K562 (cell line): ENCODE measurements at regions not wholly inside any gene's neighbourhood (a gene's known extent, or its start where the extent isn't known, plus 50 kb on each side); places are given as distances from the start of the nearest gene placed in this dataset.

Experiments
- ATAC-seq: fragments of 200-7000 bp; cut with Tn5 transposase; 3 replicates; pipeline ENCODE4 v1.9.1; 2020; ENCODE audit warnings: moderate library complexity
- BruUV-seq: library from RNA; stranded (reverse); fragments of 400-500 nt; replicated peaks from 2 replicates; lab custom pipeline; 2021; lab: Mats Ljungman, UMichigan
- CTCF ChIA-PET: fragments of 300-600 bp; formaldehyde crosslinking; extraction: SDS; loops from one replicate; lab custom pipeline; 2021; ENCODE audit warnings: low intra/inter-chr PET ratio; lab: Yijun Ruan, JAX
- POLR2A ChIA-PET: fragments of 300-600, 350-650 bp; sonication (Branson Sonifier 250); formaldehyde crosslinking; extraction: SDS; loops from one replicate; lab custom pipeline; 2021; ENCODE audit warnings: antibody characterized with exemption, inconsistent platforms; lab: Yijun Ruan, JAX
- DNase-seq, 4 experiments: peaks; one replicate each; pipeline versions ENCODE4 v3.0.0 to v3.0.0-alpha.2; 2011 to 2018; ENCODE audit warnings: low spot score in 3 of 4, mixed read lengths in 3 of 4; ENCODE audit errors: extremely low read depth in 1 of 4
- FAIRE-seq: peaks from 2 replicates; lab custom pipeline; 2011; peaks lifted over from hg19 to GRCh38; lab: Jason Lieb, UNC
- H2AFZ ChIP-seq: 2 replicates; pipeline ENCODE4 v1.6.0; 2011; ENCODE audit warnings: low read depth, low read length, control low read depth, inconsistent platforms
- H3K27ac ChIP-seq: fragments of 200-600 bp; 3 replicates; pipeline ENCODE4 v1.8.0; 2011; ENCODE audit warnings: low read depth, mild to moderate bottlenecking, control low read depth, inconsistent platforms, low read length, moderate library complexity, mixed read lengths; ENCODE audit errors: extremely low read depth
- H3K27me3 ChIP-seq, 2 experiments: fragments of 300-600 bp in 1 of 2; 2 replicates in 1 of 2; 3 replicates in 1 of 2; pipeline versions ENCODE4 v1.6.0 to v1.8.0; 2011; ENCODE audit warnings: inconsistent platforms in 2 of 2, low read length in 2 of 2, mild to moderate bottlenecking in 1 of 2, mixed read lengths in 1 of 2, moderate library complexity in 1 of 2; ENCODE audit not compliant: control insufficient read depth in 2 of 2, insufficient read depth in 2 of 2
- H3K36me3 ChIP-seq: fragments of 300-600 bp; 3 replicates; pipeline ENCODE4 v1.8.0; 2011; ENCODE audit warnings: mild to moderate bottlenecking, low read length, inconsistent platforms; ENCODE audit not compliant: control insufficient read depth, insufficient read depth
- H3K4me1 ChIP-seq, 2 experiments: fragments of 200-600 bp in 1 of 2; replicated peaks in 1 of 2; 2 replicates in 1 of 2; 3 replicates in 1 of 2; pipeline versions ENCODE4 v1.5.1 to v1.8.0; 2011; ENCODE audit warnings: inconsistent platforms in 2 of 2, low read length in 2 of 2, mild to moderate bottlenecking in 1 of 2, mixed read lengths in 1 of 2, moderate library complexity in 1 of 2; ENCODE audit not compliant: control insufficient read depth in 2 of 2, insufficient read depth in 2 of 2
- H3K4me2 ChIP-seq: 2 replicates; pipeline ENCODE4 v1.6.1; 2011; ENCODE audit warnings: low read length, control low read depth, inconsistent platforms, mixed read lengths; ENCODE audit not compliant: insufficient read depth
- H3K4me3 ChIP-seq: fragments of 200-600 bp; sonication (generic), shearing (Covaris generic); 2 replicates; pipeline ENCODE4 v1.5.1; 2016; ENCODE audit warnings: control low read depth, inconsistent platforms
- H3K79me2 ChIP-seq: fragments of 200-600 bp; 3 replicates; pipeline ENCODE4 v1.8.0; 2011; ENCODE audit warnings: low read length, inconsistent platforms; ENCODE audit not compliant: control insufficient read depth, insufficient read depth
- H3K9ac ChIP-seq, 2 experiments: 2 replicates each; pipeline versions ENCODE4 v1.6.0 to v1.6.1; 2011; ENCODE audit warnings: low read depth in 2 of 2, low read length in 2 of 2, control low read depth in 1 of 2, inconsistent platforms in 1 of 2, mild to moderate bottlenecking in 1 of 2, mixed read lengths in 1 of 2; ENCODE audit not compliant: insufficient read depth in 1 of 2
- H3K9me1 ChIP-seq: one replicate; pipeline ENCODE4 v1.6.0; 2011; ENCODE audit warnings: inconsistent platforms, mild to moderate bottlenecking, low read length, moderate library complexity; ENCODE audit not compliant: control insufficient read depth, insufficient read depth
- H3K9me3 ChIP-seq: replicated peaks from 2 replicates; pipeline ENCODE4 v1.5.1; 2011; ENCODE audit warnings: low read depth, low read length, inconsistent platforms; ENCODE audit not compliant: control insufficient read depth, insufficient read depth
- H4K20me1 ChIP-seq: replicated peaks from 2 replicates; pipeline ENCODE4 v1.6.1; 2011; ENCODE audit warnings: low read length, inconsistent platforms, mixed read lengths; ENCODE audit not compliant: control insufficient read depth, insufficient read depth
- BRD9 ChIP-seq: fragments of 450-650 bp; IDR thresholded peaks from 2 replicates; pipeline ENCODE4 v1.6.1; 2018; ENCODE audit warnings: low read depth; ENCODE audit not compliant: partially characterized antibody
- CREB5 ChIP-seq: fragments of 250-450 bp; sonication (Bioruptor Pico); IDR thresholded peaks from 2 replicates; pipeline ENCODE4 v1.5.0; 2020; ENCODE audit warnings: mild to moderate bottlenecking
- DMBX1 ChIP-seq: fragments of 250-450 bp; sonication (Bioruptor Pico); IDR thresholded peaks from 2 replicates; pipeline ENCODE4 v1.8.0; 2022; ENCODE audit warnings: inconsistent platforms, mild to moderate bottlenecking, moderate library complexity, borderline replicate concordance
- HCFC1 ChIP-seq: IDR thresholded peaks from 2 replicates; pipeline ENCODE4 v1.6.1; 2012; ENCODE audit warnings: low read depth, low read length, improper control_type of control experiment
- IRF2 ChIP-seq: sonication (generic); formaldehyde crosslinking; IDR thresholded peaks from 2 replicates; pipeline ENCODE4 v1.8.1; 2022; ENCODE audit warnings: mild to moderate bottlenecking, missing genetic modification reagents
- JUN ChIP-seq, 2 experiments: sonication (generic) in 1 of 2; formaldehyde crosslinking in 1 of 2; IDR thresholded peaks; 2 replicates each; pipeline versions ENCODE4 v1.6.1 to v1.8.0; 2012 to 2022; ENCODE audit warnings: borderline replicate concordance in 2 of 2, mild to moderate bottlenecking in 2 of 2, improper control_type of control experiment in 1 of 2, low read depth in 1 of 2, low read length in 1 of 2, missing genetic modification reagents in 1 of 2
- KLF10 ChIP-seq: fragments of 250-450 bp; sonication (Bioruptor Pico); IDR thresholded peaks from 2 replicates; pipeline ENCODE4 v1.6.1; 2021; ENCODE audit warnings: matching md5 sums
- MCM5 ChIP-seq: fragments of 450-650 bp; IDR thresholded peaks from 2 replicates; pipeline ENCODE4 v1.6.1; 2016; ENCODE audit warnings: low read depth
- NCOR1 ChIP-seq: fragments of 450-650 bp; IDR thresholded peaks from 2 replicates; pipeline ENCODE4 v1.6.1; 2016; ENCODE audit warnings: mild to moderate bottlenecking, moderate library complexity
- NFIX ChIP-seq: fragments of 250-450 bp; sonication (Bioruptor Pico); IDR thresholded peaks from 2 replicates; pipeline ENCODE4 v1.4.0; 2020; ENCODE audit warnings: low read depth, mild to moderate bottlenecking, moderate library complexity
- PURB ChIP-seq: sonication (generic); formaldehyde crosslinking; IDR thresholded peaks from 2 replicates; pipeline ENCODE4 v1.9.0; 2021; ENCODE audit warnings: low read depth, mild to moderate bottlenecking, missing genetic modification reagents
- ZBTB7A ChIP-seq: IDR thresholded peaks from 2 replicates; pipeline ENCODE4 v1.6.1; 2011; ENCODE audit warnings: low read depth, mild to moderate bottlenecking, low read length, moderate library complexity, borderline replicate concordance; ENCODE audit not compliant: control insufficient read depth
- ZNF830 ChIP-seq: fragments of 250-450 bp; sonication (Bioruptor Pico); IDR thresholded peaks from 2 replicates; pipeline ENCODE4 v1.5.0; 2021; ENCODE audit warnings: mild to moderate bottlenecking
- WGBS: fragments of 100-300 bp; shearing (Covaris generic); methylation state at CpG from one replicate; pipeline ENCODE4 v1.1.6; 2016; ENCODE audit warnings: low coverage, mixed read lengths; ENCODE audit not compliant: insufficient coverage; ENCODE audit errors: missing lambda C conversion rate; 5-methylcytosine and 5-hydroxymethylcytosine counted together
- in situ Hi-C: fragments of 300-500 bp; cut with MboI; formaldehyde crosslinking; loops from 4 replicates; pipeline ENCODE4 v1.15.0; 2018; ENCODE audit warnings: inconsistent platforms, mixed read lengths
- intact Hi-C: fragments of 100-400 bp; cut with micrococcal nuclease; formaldehyde crosslinking; loops from 2 replicates; pipeline ENCODE4 v1.14.2; 2022

- no peak overlapping the region for H3K4me2 ChIP-seq
- no peaks in the 10 kb centered on the region for H3K4me1 ChIP-seq
- H3K27ac ChIP-seq, result no peak overlapping the region
- H2AFZ ChIP-seq, result no peak overlapping the region
- H3K9me3 ChIP-seq, result no peaks in the 10 kb centered on the region; the same call in 1 of the 2 replicates
- H3K79me2 ChIP-seq, result no peaks in the 10 kb centered on the region
- CTCF ChIA-PET, result no interaction called here
- DNase-seq (no peak), FAIRE-seq (no peak), ATAC-seq (no peak)
- POLR2A ChIA-PET, result no interaction called here
- no peaks in the 10 kb centered on the region for H3K36me3 ChIP-seq
- H3K4me3 ChIP-seq, result no peak overlapping the region
- BruUV-seq, result no TSS peak
- intact Hi-C loops (no loop called here), in situ Hi-C loops (no loop called here)
- H3K9ac ChIP-seq, result no peak overlapping the region
- 0% methylated on average over 3 of the region's 3 CpGs for WGBS
- H3K9me1 ChIP-seq, result no peaks in the 10 kb centered on the region
- no peaks in the 10 kb centered on the region for H4K20me1 ChIP-seq
- H3K27me3 ChIP-seq, result no peaks in the 10 kb centered on the region
- TF ChIP-seq CREB5 (CRISPR knock-in tag) (no peak), BRD9 (no peak), HCFC1 (no peak), DMBX1 (CRISPR knock-in tag) (no peak), PURB (CRISPR knock-in tag) (no peak), ZBTB7A (no peak), KLF10 (CRISPR knock-in tag) (no peak), NCOR1 (no peak), IRF2 (CRISPR knock-in tag) (no peak), ZNF830 (no peak), JUN (IDR thresholded peaks at IDR 0.05; ENCODE audit: borderline replicate concordance, low read depth, low read length) (no peak), JUN (CRISPR knock-in tag; IDR thresholded peaks at IDR 0.05; ENCODE audit: borderline replicate concordance) (no peak), MCM5 (no peak), NFIX (no peak)
Observed at GRCh38 chr6:137652961-137653705, 158.9 kb upstream of the OLIG3 start.
